ENCODE measurements at regions not wholly inside any gene's neighbourhood (a gene's known extent, or its start where the extent isn't known, plus 50 kb on each side); places are given as distances from the start of the nearest gene placed in this dataset.

GRCh38 chr1:200230671-200231070 lies 179.2 kb downstream of the ZNF281 start:
- TF ChIP-seq, protein P1, sequence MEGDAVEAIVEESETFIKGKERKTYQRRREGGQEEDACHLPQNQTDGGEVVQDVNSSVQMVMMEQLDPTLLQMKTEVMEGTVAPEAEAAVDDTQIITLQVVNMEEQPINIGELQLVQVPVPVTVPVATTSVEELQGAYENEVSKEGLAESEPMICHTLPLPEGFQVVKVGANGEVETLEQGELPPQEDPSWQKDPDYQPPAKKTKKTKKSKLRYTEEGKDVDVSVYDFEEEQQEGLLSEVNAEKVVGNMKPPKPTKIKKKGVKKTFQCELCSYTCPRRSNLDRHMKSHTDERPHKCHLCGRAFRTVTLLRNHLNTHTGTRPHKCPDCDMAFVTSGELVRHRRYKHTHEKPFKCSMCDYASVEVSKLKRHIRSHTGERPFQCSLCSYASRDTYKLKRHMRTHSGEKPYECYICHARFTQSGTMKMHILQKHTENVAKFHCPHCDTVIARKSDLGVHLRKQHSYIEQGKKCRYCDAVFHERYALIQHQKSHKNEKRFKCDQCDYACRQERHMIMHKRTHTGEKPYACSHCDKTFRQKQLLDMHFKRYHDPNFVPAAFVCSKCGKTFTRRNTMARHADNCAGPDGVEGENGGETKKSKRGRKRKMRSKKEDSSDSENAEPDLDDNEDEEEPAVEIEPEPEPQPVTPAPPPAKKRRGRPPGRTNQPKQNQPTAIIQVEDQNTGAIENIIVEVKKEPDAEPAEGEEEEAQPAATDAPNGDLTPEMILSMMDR (IDR thresholded peaks at IDR 0.05) = no peak
- no peak for TF ChIP-seq POLR2A (IDR thresholded peaks at IDR 0.05)
- no peak for TF ChIP-seq EP300 (IDR thresholded peaks at IDR 0.05)

Data from suprapubic skin (tissue), 3 donors.